ENCODE measurements at regions not wholly inside any gene's neighbourhood (a gene's known extent, or its start where the extent isn't known, plus 50 kb on each side); places are given as distances from the start of the nearest gene placed in this dataset.
A peak's percentile ranks its signal among the peaks of the same experiment; 100 is the strongest.
"Not testable (repeated sequence)": the region's sequence is repeated elsewhere in the genome, so short reads cannot be mapped to it uniquely, and the experiment has no call there.

DNA sequence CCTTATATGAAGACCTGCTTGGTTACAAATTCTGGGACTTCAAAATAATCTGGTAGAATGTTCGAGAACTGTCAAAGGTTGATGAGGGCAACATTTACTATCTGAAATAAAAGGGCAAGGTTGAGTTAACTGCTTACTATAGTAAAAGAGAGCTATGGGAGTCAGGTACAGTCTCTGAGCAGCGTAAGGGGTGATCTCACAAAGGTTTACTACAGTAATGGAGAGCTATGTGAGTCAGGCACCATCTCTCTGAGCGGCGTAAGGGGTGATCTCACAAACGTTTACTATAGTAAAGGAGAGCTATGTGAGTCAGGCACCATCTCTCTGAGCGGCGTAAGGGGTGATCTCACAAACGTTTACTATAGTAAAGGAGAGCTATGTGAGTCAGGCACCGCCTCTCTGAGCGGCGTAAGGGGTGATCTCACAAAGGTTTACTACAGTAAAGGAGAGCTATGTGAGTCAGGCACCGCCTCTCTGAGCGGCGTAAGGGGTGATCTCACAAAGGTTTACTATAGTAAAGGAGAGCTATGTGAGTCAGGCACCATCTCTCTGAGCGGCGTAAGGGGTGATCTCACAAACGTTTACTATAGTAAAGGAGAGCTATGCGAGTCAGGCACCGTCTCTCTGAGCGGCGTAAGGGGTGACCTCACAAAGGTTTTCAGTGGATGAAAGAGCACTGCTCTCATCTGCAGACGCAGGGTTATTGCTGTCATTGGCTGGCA is 439.6 kb upstream of the B3GAT1 start:
- H3K9ac ChIP-seq (ENCODE audit: low read length); H3K36me3 ChIP-seq (ENCODE audit: insufficient read depth, low read length); H3K27me3 ChIP-seq (ENCODE audit: low read length); H4K20me1 ChIP-seq (ENCODE audit: insufficient read depth, low read depth, low read length); H3K4me3 ChIP-seq (ENCODE audit: low read length); H3K4me2 ChIP-seq (ENCODE audit: low read depth, low read length, poor library complexity, severe bottlenecking); H3K27ac ChIP-seq (ENCODE audit: low read length); H3K9me2 ChIP-seq (replicated peaks; ENCODE audit: insufficient read depth, low read length); DNase-seq; H3K9me3 ChIP-seq (ENCODE audit: low read length); H3K79me2 ChIP-seq (ENCODE audit: low read length): not testable (repeated sequence)
- Histone ChIP-seq H2AFZ (ENCODE audit: low read length) (0 out of 2 replicates have a peak overlapping the region, but pooled peaks have one; percentile 36), H3K4me1 (ENCODE audit: low read length) (peaks cover 15% of the 10 kb centered on the region)

DNA sequence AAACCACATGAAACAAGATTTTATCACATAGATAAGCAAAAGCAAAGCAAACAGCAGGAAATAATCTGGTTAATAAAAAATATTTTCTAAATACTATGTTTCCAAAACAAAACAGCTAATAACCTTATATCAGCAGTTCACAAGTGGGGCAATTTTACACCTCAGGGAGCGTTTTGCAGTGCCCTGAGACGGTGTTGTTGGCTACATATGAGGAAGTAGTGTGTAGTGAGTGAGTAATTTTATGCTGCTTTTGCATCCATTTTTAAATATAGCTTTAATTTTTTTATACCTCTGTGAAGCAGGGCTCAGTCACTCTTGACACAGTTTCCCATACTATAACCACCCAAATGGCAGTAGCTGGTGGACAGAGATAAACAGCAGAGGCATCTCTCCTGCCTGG is 438.5 kb upstream of the B3GAT1 start:
- Histone ChIP-seq H3K4me1 (ENCODE audit: low read length) (peaks cover 15% of the 10 kb centered on the region), H3K27me3 (ENCODE audit: low read length) (no peaks in the 10 kb centered on the region), H3K4me2 (ENCODE audit: low read depth, low read length, poor library complexity, severe bottlenecking) (peak overlapping the region; percentile 26), H3K4me3 (ENCODE audit: low read length) (no peak overlapping the region), H3K9ac (ENCODE audit: low read length) (0 out of 2 replicates have a peak overlapping the region, but pooled peaks have one; percentile 24), H3K9me2 (replicated peaks; ENCODE audit: insufficient read depth, low read length) (no peaks in the 10 kb centered on the region), H3K9me3 (ENCODE audit: low read length) (no peaks in the 10 kb centered on the region), H3K79me2 (ENCODE audit: low read length) (no peaks in the 10 kb centered on the region), H4K20me1 (ENCODE audit: insufficient read depth, low read depth, low read length) (no peaks in the 10 kb centered on the region), H2AFZ (ENCODE audit: low read length) (no peak overlapping the region), H3K36me3 (ENCODE audit: insufficient read depth, low read length) (no peaks in the 10 kb centered on the region), H3K27ac (ENCODE audit: low read length) (peak overlapping the region; percentile 40)
- DNase-seq, result peak; percentile 59

DNA sequence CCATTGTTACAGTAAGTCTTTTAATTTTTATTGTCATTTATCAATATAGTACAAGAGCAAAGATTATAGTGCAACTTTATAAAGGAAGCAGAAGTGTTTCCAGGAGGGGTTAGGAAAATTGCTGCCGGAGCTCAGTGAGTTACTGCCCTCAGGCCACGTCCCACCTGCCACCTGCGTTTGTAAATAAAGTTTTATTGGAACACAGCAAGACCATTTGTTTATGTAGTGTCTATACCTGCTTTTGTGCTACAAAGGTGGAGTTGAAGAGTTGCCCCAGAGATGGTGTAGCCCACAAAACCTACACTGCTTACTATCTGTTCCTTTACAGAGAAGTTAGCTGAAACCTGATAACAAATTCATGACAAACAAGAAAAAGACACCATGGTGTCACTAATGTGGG is 437.8 kb upstream of the B3GAT1 start:
- no peak overlapping the region for H3K9ac ChIP-seq (ENCODE audit: low read length)
- no peak overlapping the region for H2AFZ ChIP-seq (ENCODE audit: low read length)
- H3K27ac ChIP-seq (ENCODE audit: low read length), result no peak overlapping the region
- no peaks in the 10 kb centered on the region for H3K27me3 ChIP-seq (ENCODE audit: low read length)
- no peak overlapping the region for H3K4me3 ChIP-seq (ENCODE audit: low read length)
- no peaks in the 10 kb centered on the region for H3K9me2 ChIP-seq (replicated peaks; ENCODE audit: insufficient read depth, low read length)
- H3K36me3 ChIP-seq (ENCODE audit: insufficient read depth, low read length), result no peaks in the 10 kb centered on the region
- H4K20me1 ChIP-seq (ENCODE audit: insufficient read depth, low read depth, low read length), result no peaks in the 10 kb centered on the region
- DNase-seq, result no peak
- H3K4me2 ChIP-seq (ENCODE audit: low read depth, low read length, poor library complexity, severe bottlenecking), result no peak overlapping the region
- H3K9me3 ChIP-seq (ENCODE audit: low read length), result no peaks in the 10 kb centered on the region
- H3K4me1 ChIP-seq (ENCODE audit: low read length), result peaks cover 15% of the 10 kb centered on the region
- H3K79me2 ChIP-seq (ENCODE audit: low read length), result no peaks in the 10 kb centered on the region

- no peak for DNase-seq
- no peak overlapping the region for H3K27ac ChIP-seq (ENCODE audit: low read length)
- H2AFZ ChIP-seq (ENCODE audit: low read length), result no peak overlapping the region
Observed at GRCh38 chr11:134847083-134847715, 435.2 kb upstream of the B3GAT1 start.

GRCh38 chr11:134846328-134847082 is 434.5 kb upstream of the B3GAT1 start:
- Histone ChIP-seq H3K4me1 (ENCODE audit: low read length) (peaks cover 29% of the 10 kb centered on the region), H3K9me3 (ENCODE audit: low read length) (no peaks in the 10 kb centered on the region), H3K27ac (ENCODE audit: low read length) (no peak overlapping the region), H3K4me2 (ENCODE audit: low read depth, low read length, poor library complexity, severe bottlenecking) (no peak overlapping the region), H3K27me3 (ENCODE audit: low read length) (no peaks in the 10 kb centered on the region), H4K20me1 (ENCODE audit: insufficient read depth, low read depth, low read length) (no peaks in the 10 kb centered on the region), H3K4me3 (ENCODE audit: low read length) (no peak overlapping the region), H3K9ac (ENCODE audit: low read length) (no peak overlapping the region), H2AFZ (ENCODE audit: low read length) (no peak overlapping the region), H3K79me2 (ENCODE audit: low read length) (no peaks in the 10 kb centered on the region), H3K9me2 (replicated peaks; ENCODE audit: insufficient read depth, low read length) (no peaks in the 10 kb centered on the region), H3K36me3 (ENCODE audit: insufficient read depth, low read length) (no peaks in the 10 kb centered on the region)
- DNase-seq, result no peak

More at GRCh38 chr11:134847083-134847715, 435.2 kb upstream of the B3GAT1 start:
- no peak overlapping the region for H3K4me2 ChIP-seq (ENCODE audit: low read depth, low read length, poor library complexity, severe bottlenecking)
- no peaks in the 10 kb centered on the region for H3K9me3 ChIP-seq (ENCODE audit: low read length)
- H3K9me2 ChIP-seq (replicated peaks; ENCODE audit: insufficient read depth, low read length), result no peaks in the 10 kb centered on the region
- H3K27me3 ChIP-seq (ENCODE audit: low read length), result no peaks in the 10 kb centered on the region
- H4K20me1 ChIP-seq (ENCODE audit: insufficient read depth, low read depth, low read length), result no peaks in the 10 kb centered on the region
- H3K9ac ChIP-seq (ENCODE audit: low read length), result no peak overlapping the region
- no peak overlapping the region for H3K4me3 ChIP-seq (ENCODE audit: low read length)
- no peaks in the 10 kb centered on the region for H3K36me3 ChIP-seq (ENCODE audit: insufficient read depth, low read length)
- H3K79me2 ChIP-seq (ENCODE audit: low read length), result no peaks in the 10 kb centered on the region
- peaks cover 22% of the 10 kb centered on the region for H3K4me1 ChIP-seq (ENCODE audit: low read length)

GRCh38 chr11:134845474-134846327 is 433.7 kb upstream of the B3GAT1 start:
- H3K79me2 ChIP-seq (ENCODE audit: low read length), result no peaks in the 10 kb centered on the region
- H3K9me2 ChIP-seq (replicated peaks; ENCODE audit: insufficient read depth, low read length), result no peaks in the 10 kb centered on the region
- H3K4me3 ChIP-seq (ENCODE audit: low read length), result no peak overlapping the region
- H3K27me3 ChIP-seq (ENCODE audit: low read length), result no peaks in the 10 kb centered on the region
- H3K4me2 ChIP-seq (ENCODE audit: low read depth, low read length, poor library complexity, severe bottlenecking), result no peak overlapping the region
- no peaks in the 10 kb centered on the region for H4K20me1 ChIP-seq (ENCODE audit: insufficient read depth, low read depth, low read length)
- H3K9ac ChIP-seq (ENCODE audit: low read length), result no peak overlapping the region
- H3K27ac ChIP-seq (ENCODE audit: low read length), result no peak overlapping the region
- H2AFZ ChIP-seq (ENCODE audit: low read length), result no peak overlapping the region
- H3K9me3 ChIP-seq (ENCODE audit: low read length), result no peaks in the 10 kb centered on the region
- H3K36me3 ChIP-seq (ENCODE audit: insufficient read depth, low read length), result no peaks in the 10 kb centered on the region
- peaks cover 30% of the 10 kb centered on the region for H3K4me1 ChIP-seq (ENCODE audit: low read length)
- DNase-seq, result no peak

DNA sequence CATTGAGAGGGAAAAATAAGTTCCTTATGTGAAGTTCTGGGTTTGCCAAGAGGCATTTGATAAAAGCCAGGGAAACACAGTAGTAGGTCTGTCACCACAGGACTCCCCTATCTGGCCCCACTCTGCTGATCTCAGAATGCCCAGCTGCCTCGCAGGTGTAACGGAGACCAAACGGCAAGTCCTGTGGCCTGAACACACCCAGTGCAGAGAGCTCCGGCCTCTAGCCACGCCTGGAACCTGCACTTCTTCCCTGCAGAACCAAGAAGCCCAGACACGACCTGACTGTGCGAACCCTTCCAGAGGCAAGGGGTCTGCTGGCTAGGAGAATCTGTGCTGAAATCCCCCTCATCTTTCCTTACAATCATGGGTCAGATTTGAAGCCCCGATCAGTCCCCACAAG is 432.8 kb upstream of the B3GAT1 start:
- H3K36me3 ChIP-seq (ENCODE audit: insufficient read depth, low read length), result no peaks in the 10 kb centered on the region
- no peaks in the 10 kb centered on the region for H3K79me2 ChIP-seq (ENCODE audit: low read length)
- H3K4me2 ChIP-seq (ENCODE audit: low read depth, low read length, poor library complexity, severe bottlenecking), result no peak overlapping the region
- no peaks in the 10 kb centered on the region for H3K27me3 ChIP-seq (ENCODE audit: low read length)
- no peak overlapping the region for H3K27ac ChIP-seq (ENCODE audit: low read length)
- H3K9me3 ChIP-seq (ENCODE audit: low read length), result no peaks in the 10 kb centered on the region
- no peaks in the 10 kb centered on the region for H4K20me1 ChIP-seq (ENCODE audit: insufficient read depth, low read depth, low read length)
- no peak for DNase-seq
- H3K4me3 ChIP-seq (ENCODE audit: low read length), result no peak overlapping the region
- no peak overlapping the region for H3K9ac ChIP-seq (ENCODE audit: low read length)
- no peaks in the 10 kb centered on the region for H3K9me2 ChIP-seq (replicated peaks; ENCODE audit: insufficient read depth, low read length)
- peaks cover 28% of the 10 kb centered on the region for H3K4me1 ChIP-seq (ENCODE audit: low read length)
- H2AFZ ChIP-seq (ENCODE audit: low read length), result no peak overlapping the region

All from Karpas-422 (cell line).